ENCODE measurements at regions not wholly inside any gene's neighbourhood (a gene's known extent, or its start where the extent isn't known, plus 50 kb on each side); places are given as distances from the start of the nearest gene placed in this dataset.

GRCh38 chr3:145776782-145777408 is 384.1 kb downstream of the PLOD2 start:
- TF ChIP-seq CTCF (conservative IDR thresholded peaks at IDR 0.05 in 1 of 2, IDR thresholded peaks at IDR 0.05 in 1 of 2; ENCODE audit: extremely low read depth in 1 of 2, insufficient read depth in 1 of 2, low read depth in 1 of 2, low read length in 2 of 2), result peak; percentile 72 to 78
- TF ChIP-seq EZH2 (IDR thresholded peaks at IDR 0.05; ENCODE audit: borderline replicate concordance, low read length), result no peak
